ENCODE measurements at regions not wholly inside any gene's neighbourhood (a gene's known extent, or its start where the extent isn't known, plus 50 kb on each side); places are given as distances from the start of the nearest gene placed in this dataset.

GRCh38 chr9:673966-674526, 167.5 kb upstream of the DMRT1 start:
- DNase-seq: no peak

DNA sequence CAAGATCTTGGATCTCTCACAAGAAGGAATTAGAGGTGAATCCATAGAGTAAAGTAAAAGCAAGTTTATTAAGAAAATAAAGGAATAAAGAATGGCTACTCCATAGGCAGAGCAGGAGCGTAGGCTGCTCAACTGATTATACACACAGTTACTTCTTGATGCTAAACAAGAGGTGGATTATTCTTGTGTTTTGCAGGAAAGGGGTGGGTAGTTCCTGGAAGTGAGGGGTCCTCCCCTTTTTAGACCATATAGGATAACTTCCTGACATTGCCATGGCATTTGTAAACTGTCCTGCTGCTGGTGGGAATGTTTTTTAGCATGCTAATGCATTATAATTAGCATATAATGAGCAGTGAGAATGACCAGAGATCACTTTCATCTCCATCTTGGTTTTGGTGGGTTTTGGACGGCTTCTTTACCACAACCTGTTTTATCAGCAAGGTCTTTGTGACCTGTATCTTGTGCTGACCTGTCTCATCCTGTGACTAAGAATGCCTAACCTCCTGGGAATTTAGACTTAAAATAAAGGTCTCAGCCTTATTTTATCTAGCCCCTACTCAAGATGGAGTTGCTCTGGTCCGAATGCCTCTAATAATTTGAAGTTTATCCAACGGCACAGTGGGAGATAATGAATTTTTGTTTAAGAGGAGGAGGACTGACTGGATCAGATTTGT, 165.7 kb upstream of the DMRT1 start:
- no peak for DNase-seq

DNA sequence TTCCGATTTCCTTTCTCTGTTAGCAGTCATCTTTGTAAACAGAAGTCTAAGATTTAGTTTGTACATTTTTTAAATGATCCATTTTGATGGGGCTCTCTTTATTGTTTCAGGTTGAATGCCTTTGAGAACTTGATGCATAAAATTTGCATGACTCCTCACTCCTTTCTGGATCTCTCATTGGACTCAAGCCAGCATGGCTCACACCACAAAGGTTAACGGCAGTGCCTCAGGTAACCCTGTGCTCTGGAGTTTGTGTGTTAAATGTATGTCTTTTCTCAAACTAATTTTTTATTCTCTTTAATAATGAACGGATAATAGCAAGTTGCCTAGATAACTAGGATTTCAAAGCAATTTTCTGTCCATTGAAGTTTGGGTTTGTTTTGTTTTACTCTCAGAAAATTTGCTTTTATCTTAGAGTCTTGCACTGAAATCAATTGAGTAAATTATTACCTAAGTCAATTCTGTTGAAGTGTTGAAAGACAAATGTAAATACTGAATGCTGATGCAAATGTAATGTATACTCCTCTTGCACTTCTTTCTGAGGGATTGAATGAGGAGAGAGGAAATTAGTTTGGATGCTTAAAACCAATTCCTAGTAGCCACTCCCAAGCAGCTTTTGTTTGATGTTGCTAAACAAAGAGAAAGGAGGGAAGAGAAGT, 164.6 kb upstream of the DMRT1 start:
- no peak for DNase-seq

GRCh38 chr9:677461-678097, 163.9 kb upstream of the DMRT1 start:
- DNase-seq: peak in 1 of 4 experiments; percentile 5

GRCh38 chr9:678897-679296, 162.6 kb upstream of the DMRT1 start:
- DNase-seq: no peak

- DNase-seq: no peak
Measured at GRCh38 chr9:679462-679861, 162.0 kb upstream of the DMRT1 start.

- DNase-seq: no peak
Measured at GRCh38 chr9:680106-680505, 161.4 kb upstream of the DMRT1 start.

DNA sequence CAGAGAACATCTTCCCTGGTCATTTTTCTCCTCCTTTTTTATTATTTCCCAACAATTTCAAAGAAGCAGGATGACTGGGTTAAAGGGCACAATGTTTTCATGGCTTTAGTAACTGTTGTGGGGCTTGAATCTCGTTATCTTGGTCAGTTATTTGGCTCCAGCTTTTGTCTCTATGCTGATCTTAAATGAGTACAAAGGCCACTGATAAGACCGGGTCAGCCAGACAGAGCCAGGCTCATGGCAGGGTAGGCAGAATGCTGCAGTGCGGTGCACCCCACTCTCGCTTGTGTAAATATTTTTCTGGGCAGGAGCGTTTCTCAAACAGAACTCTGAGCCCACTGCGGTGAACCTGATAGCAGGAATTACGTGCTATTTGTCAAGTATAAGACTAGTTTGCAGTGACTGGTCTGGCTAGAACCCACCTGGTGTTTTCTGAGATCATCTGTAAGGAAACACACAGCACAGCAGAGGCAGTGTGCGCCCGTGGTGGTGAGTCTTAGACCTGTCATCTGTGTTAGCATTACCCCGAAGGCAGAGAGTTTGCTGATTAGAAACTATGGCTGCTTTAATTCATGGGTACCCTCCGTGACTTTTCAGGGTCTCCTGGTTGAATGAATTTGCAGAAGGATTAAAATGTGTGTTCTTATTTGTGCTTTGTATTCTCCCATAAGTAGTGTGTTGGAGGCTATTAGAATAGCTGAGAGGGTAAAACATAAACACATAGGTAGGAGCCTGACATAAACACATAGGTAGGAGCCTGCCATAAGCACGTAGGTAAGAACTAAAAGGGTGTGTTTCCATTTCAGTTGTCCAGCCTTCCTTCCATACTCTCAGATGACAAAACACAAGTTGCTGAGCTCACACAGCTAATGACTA, 158.6 kb upstream of the DMRT1 start:
- peak in 2 of 4 experiments; percentile 12 to 36 for DNase-seq

GRCh38 chr9:683509-684021, 157.9 kb upstream of the DMRT1 start:
- no peak for DNase-seq

- DNase-seq: peak in 3 of 4 experiments; percentile 27 to 46 (median 27)
Measured at GRCh38 chr9:684054-684890, 157.2 kb upstream of the DMRT1 start.

- DNase-seq: peak; percentile 71 to 91 (median 84)
Measured at GRCh38 chr9:684941-685340, 156.6 kb upstream of the DMRT1 start.

DNA sequence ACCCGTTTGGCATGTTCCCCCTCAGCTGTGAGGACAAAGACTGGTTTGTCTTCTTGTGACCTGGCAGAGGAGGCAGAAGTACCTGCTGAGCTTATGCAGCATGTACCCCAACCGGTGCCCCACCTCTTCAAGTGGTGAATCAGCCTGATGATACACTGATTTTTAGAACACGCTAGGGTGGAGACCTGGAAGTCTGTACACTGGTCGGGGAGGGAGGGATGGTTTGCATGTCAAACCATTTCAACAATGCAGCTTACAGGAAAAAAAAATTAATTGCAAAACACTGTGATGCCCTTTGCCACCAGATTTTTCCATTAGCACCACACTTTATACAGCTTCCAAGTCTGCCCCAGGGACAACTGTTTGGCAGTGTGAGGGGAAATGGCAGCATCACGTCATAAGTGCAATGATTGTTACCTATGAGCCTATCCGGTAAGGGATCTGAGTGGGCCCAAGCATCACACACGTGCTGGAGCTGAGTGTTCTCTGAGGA, 155.1 kb upstream of the DMRT1 start:
- peak in 1 of 4 experiments; percentile 6 for DNase-seq

DNA sequence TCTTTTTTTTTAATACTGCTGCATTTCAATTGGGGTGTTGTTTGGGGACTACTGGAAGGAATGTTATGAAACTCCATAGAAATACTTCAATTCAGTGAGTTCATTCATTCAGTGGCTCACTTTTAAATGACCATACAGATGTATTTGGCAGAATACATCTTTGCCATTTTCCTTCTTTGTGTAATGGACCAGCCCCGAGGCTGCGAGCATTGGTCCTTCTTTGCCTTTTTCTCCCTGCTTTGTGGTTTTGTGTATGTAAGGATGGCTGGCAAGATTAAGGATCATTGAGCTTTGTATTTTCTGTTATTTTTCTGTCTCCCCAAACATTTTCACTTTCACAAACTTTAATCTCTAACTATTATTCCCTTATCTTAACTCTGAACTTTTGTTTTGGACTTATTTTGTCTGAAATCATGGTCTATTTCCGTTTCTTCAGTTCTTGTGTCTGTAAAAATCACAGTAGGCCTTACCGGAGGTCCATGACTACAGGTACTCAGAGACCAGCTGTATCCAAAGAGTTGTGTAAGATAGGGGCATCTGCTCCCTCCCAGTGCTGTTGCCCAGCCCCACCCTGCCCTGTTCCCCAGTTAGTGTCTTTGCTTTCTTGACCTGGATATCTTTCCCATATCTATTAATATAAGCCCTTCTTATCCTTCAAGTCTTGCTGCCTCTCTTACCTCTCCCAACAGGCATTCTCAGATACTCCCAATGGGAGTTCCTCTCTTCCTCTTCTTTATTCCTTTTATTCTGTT, 154.3 kb upstream of the DMRT1 start:
- DNase-seq: no peak

GRCh38 chr9:687994-688393, 153.5 kb upstream of the DMRT1 start:
- DNase-seq: no peak

- DNase-seq: no peak
Measured at GRCh38 chr9:690517-691111, 150.9 kb upstream of the DMRT1 start.

GRCh38 chr9:691825-692400, 149.6 kb upstream of the DMRT1 start:
- no peak for DNase-seq

GRCh38 chr9:692636-693129, 148.8 kb upstream of the DMRT1 start:
- DNase-seq: no peak

GRCh38 chr9:693201-694091, 148.1 kb upstream of the DMRT1 start:
- peak; percentile 6 to 44 (median 28) for DNase-seq

DNA sequence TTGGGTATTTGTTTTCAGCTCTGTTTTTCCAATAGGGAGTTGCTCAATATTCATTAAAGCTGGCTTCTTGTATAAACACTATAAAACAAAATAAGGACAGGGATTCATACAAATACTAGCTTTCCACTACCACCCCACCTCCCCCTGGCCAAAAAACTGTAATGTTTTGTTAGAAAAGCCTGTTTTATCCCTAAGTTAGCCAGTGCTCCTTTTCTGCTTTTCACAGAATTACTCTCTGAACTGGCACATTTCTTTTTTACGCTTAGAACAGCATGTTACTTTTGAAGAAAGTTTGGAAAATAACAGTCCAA, 147.4 kb upstream of the DMRT1 start:
- no peak for DNase-seq

All from suppressor macrophage (primary cell).